Prostate gland (tissue), 2 donors: ENCODE measurements at regions not wholly inside any gene's neighbourhood (a gene's known extent, or its start where the extent isn't known, plus 50 kb on each side); places are given as distances from the start of the nearest gene placed in this dataset.

Experiments used
- CTCF ChIP-seq, 4 experiments: fragments of 200-600 bp in 2 of 4; fragments of 450-650 bp in 2 of 4; sonication (generic) in 2 of 4; IDR thresholded peaks; 1 replicate in 3 of 4; 2 replicates in 1 of 4; pipeline ENCODE4 v1.5.1; 2016 to 2019; ENCODE audit warnings: antibody characterized with exemption in 4 of 4, mild to moderate bottlenecking in 2 of 4, moderate library complexity in 2 of 4
- POLR2A ChIP-seq: fragments of 450-650 bp; IDR thresholded peaks from one replicate; pipeline ENCODE4 v1.6.1; 2016; ENCODE audit warnings: antibody characterized with exemption, mild to moderate bottlenecking
- POLR2AphosphoS5 ChIP-seq: sonication (generic); formaldehyde crosslinking; IDR thresholded peaks from one replicate; pipeline ENCODE4 v1.6.1; 2017; ENCODE audit warnings: antibody characterized with exemption

DNA sequence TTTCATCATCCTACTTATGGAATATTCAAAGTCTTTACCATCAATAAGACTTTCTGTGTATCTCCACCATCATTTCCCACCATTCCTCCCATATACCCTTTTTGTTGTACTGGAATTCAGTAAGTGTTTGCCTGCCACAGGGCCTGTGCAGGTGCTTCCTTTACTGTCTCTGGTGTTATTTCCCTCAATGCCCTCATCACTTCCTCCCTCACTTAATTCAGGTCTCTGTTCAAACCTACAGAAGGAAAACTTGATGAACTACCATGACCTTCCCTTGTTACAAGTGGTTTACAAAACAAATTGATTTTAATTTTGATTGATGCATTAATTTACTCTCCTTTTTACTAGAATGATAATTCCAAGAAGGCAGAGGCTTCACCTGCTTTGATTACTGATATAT lies 159.5 kb upstream of the FAT4 start:
- TF ChIP-seq CTCF (IDR thresholded peaks at IDR 0.05) (no peak), POLR2A (no peak), POLR2AphosphoS5 (no peak)
